NT2/D1 (cell line): ENCODE measurements at regions not wholly inside any gene's neighbourhood (a gene's known extent, or its start where the extent isn't known, plus 50 kb on each side); places are given as distances from the start of the nearest gene placed in this dataset.

Source experiments
- DNase-seq: peaks from one replicate; pipeline ENCODE4 v3.0.0-alpha.2; 2011; ENCODE audit warnings: low read depth, low spot score
- H3K27me3 ChIP-seq: 2 replicates; pipeline ENCODE4 v1.6.0; 2011; ENCODE audit warnings: mild to moderate bottlenecking; ENCODE audit not compliant: insufficient read length, insufficient read depth
- H3K36me3 ChIP-seq: 2 replicates; pipeline ENCODE4 v1.6.1; 2011; ENCODE audit warnings: mild to moderate bottlenecking, low read length, mixed read lengths; ENCODE audit not compliant: insufficient read depth, insufficient read length
- H3K4me1 ChIP-seq: 2 replicates; pipeline ENCODE4 v1.5.1; 2011; ENCODE audit not compliant: insufficient read depth, insufficient read length
- H3K4me3 ChIP-seq: 2 replicates; pipeline ENCODE4 v1.5.1; 2011; ENCODE audit warnings: low read depth; ENCODE audit not compliant: insufficient read length
- H3K9ac ChIP-seq: 2 replicates; pipeline ENCODE4 v1.6.0; 2011; ENCODE audit warnings: low read depth; ENCODE audit not compliant: insufficient read length
- H3K9me3 ChIP-seq: 2 replicates; pipeline ENCODE4 v1.5.1; 2011; ENCODE audit warnings: mild to moderate bottlenecking, low read length; ENCODE audit not compliant: insufficient read depth
- SUZ12 ChIP-seq: IDR thresholded peaks from 2 replicates; pipeline ENCODE4 v1.6.1; 2011; ENCODE audit not compliant: insufficient read length, insufficient read depth; ENCODE audit errors: extremely low read depth
- YY1 ChIP-seq: IDR thresholded peaks from 2 replicates; pipeline ENCODE4 v1.6.1; 2011; ENCODE audit not compliant: insufficient read length, insufficient read depth
- ZNF274 ChIP-seq: IDR thresholded peaks from 2 replicates; pipeline ENCODE4 v1.6.1; 2011; ENCODE audit warnings: mild to moderate bottlenecking, low read depth, low read length

DNA sequence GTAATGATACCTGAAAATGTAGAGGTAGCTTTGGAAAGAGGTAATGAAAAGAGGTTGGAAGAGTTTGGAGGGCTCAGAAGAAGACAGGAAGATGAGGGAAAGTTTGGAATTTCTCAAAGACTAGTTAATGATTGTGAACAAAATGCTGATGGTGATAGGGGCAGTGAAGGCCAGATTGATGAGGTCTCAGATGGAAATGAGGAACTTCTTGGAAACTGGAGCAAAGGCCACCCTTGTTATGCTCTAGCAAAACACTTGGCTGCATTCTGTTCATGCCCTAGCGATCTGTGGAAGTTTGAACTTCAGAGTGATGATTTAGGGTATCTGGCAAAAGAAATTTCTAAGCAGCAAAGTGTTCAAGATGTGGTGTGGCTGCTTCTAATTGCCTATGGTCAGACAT is 161.2 kb upstream of the SPEF2 start:
- DNase-seq = no peak

DNA sequence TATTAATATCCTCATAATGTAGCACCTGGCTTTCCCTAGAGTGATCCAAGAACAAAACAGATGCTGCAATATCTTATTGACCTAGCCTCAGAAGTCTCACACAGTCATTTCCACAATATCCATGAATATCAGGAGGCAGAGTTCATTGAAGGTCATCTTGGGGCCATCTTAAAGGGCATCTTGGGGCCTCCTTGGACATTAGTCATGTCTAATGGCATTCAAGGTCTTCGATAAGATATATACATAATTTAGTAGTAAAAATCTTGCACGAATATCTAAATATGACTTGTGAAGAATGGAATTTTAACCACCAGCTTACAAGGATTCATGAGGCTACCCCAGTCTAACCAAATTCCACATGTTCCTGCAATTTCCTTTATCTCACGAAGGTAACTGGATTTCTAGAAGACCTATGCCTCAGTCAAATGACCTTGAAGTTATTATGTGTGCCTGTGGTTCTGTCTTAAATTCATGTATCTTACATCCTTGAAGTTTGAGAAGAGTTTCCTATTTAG is 163.6 kb upstream of the SPEF2 start:
- Histone ChIP-seq H3K9me3 (peaks cover 9% of the 10 kb centered on the region; the same call in 1 of the 2 replicates), H3K36me3 (no peaks in the 10 kb centered on the region), H3K4me3 (no peak overlapping the region), H3K9ac (no peak overlapping the region), H3K4me1 (no peaks in the 10 kb centered on the region), H3K27me3 (no peaks in the 10 kb centered on the region)
- TF ChIP-seq SUZ12 = no peak
- TF ChIP-seq ZNF274 = no peak
- no peak for TF ChIP-seq YY1
- no peak for DNase-seq

More for the DNA sequence above, 161.2 kb upstream of the SPEF2 start:
- Histone ChIP-seq H3K36me3 (no peaks in the 10 kb centered on the region), H3K9ac (no peak overlapping the region), H3K27me3 (no peaks in the 10 kb centered on the region), H3K4me3 (no peak overlapping the region), H3K4me1 (no peaks in the 10 kb centered on the region), H3K9me3 (peaks cover 9% of the 10 kb centered on the region; the same call in 1 of the 2 replicates)
- TF ChIP-seq SUZ12 (no peak), ZNF274 (no peak), YY1 (no peak)

DNA sequence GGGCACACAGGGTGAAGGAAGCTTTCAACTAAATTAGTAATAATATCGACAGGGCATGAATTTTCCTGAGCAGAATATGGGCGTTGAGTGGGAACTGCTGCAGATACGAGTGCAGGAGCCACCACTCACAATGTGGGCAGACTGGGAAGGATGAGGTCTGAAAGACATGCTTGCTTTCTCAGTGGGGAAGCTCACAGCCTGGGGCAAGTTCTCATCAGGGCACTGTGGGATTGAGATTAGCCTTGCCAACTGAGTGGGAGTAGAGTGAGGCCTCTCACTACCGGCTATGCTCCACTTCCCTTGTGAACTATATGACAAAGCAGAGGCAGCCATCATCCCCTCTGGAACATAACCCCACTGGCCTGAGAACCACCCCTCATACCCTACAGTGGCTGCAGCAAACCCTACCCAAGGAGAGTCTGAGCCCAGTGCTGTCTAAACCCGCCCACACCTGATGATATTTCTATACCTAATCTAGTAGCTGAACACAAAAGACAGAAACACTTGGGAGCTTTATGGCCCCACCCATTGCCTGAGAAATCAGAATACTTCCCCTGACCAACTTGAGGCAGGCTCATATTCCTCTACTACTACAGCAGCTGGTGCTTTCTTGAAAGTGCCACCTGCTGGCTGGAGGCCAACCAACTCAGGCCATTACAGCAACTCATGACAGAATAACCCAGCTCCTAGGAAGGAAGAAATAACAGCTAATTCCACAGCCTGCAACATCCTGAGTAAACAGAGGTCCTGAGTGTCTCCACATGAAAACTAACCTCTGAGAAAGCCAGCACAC is 173.7 kb upstream of the SPEF2 start:
- TF ChIP-seq ZNF274 = no peak
- TF ChIP-seq SUZ12 = no peak

DNA sequence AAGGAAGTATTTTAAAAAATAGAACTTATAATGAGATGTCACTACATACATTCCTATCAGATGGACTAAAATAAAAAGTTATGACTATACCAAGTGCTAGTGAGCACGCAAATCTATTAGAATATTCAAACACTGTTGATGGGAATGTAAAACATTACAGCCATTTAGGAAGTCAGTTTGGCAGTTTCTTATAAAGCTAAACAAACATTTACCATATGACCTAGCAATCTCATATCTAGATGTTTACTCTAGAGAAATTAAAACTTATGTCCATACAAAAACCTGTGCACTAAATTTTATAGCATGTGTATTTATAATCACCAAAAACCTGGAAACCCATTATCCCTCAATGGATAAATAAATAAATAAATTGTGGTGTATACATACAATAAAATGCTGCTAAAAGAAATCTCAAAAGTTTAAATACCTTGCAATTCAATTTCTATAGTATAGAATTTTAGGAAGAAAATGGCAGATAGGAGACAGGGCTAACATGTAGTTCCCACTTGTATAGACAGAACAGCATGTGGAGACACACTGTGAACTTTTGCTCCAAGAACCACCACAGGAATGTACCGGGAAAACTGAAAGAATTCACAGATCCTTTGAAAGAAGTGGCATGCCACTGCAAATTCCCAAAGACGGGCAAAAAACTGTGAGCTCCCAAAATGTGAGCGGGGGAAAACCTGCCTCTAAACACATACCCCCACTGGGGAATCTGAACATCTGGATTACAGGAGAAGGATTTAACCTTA is 174.6 kb upstream of the SPEF2 start:
- no peaks in the 10 kb centered on the region for H3K9me3 ChIP-seq
- no peak for DNase-seq
- no peaks in the 10 kb centered on the region for H3K4me1 ChIP-seq
- H3K9ac ChIP-seq = no peak overlapping the region
- no peaks in the 10 kb centered on the region for H3K27me3 ChIP-seq
- no peak for TF ChIP-seq ZNF274
- no peak for TF ChIP-seq YY1
- no peak for TF ChIP-seq SUZ12
- H3K4me3 ChIP-seq = no peak overlapping the region
- H3K36me3 ChIP-seq = no peaks in the 10 kb centered on the region

More for the DNA sequence above, 173.7 kb upstream of the SPEF2 start:
- Histone ChIP-seq H3K9ac (no peak overlapping the region), H3K9me3 (no peaks in the 10 kb centered on the region), H3K4me1 (no peaks in the 10 kb centered on the region), H3K36me3 (no peaks in the 10 kb centered on the region), H3K4me3 (no peak overlapping the region), H3K27me3 (no peaks in the 10 kb centered on the region)
- no peak for DNase-seq

DNA sequence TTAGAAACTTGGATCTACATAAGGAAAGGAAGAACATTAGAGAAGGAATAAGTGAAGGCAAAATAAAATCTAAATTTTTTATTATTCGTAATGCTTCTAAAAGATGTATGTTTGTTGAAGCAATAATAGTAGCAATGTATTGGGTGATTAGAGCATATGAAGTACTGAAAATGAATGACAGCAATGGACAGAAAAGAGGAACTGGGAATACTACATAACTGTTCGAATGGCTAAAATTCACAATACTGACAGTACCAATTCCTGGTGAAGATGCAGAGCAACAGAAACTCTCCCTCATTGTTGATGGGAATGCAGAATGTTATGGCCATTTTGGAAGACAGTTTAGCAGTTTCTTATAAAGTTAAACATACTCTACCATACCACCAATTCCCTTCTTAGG is 177.3 kb upstream of the SPEF2 start:
- H3K27me3 ChIP-seq = no peaks in the 10 kb centered on the region
- no peaks in the 10 kb centered on the region for H3K9me3 ChIP-seq
- no peak for DNase-seq
- TF ChIP-seq ZNF274 (no peak), YY1 (no peak), SUZ12 (no peak)
- H3K4me1 ChIP-seq = no peaks in the 10 kb centered on the region
- no peaks in the 10 kb centered on the region for H3K36me3 ChIP-seq
- no peak overlapping the region for H3K9ac ChIP-seq
- H3K4me3 ChIP-seq = no peak overlapping the region

DNA sequence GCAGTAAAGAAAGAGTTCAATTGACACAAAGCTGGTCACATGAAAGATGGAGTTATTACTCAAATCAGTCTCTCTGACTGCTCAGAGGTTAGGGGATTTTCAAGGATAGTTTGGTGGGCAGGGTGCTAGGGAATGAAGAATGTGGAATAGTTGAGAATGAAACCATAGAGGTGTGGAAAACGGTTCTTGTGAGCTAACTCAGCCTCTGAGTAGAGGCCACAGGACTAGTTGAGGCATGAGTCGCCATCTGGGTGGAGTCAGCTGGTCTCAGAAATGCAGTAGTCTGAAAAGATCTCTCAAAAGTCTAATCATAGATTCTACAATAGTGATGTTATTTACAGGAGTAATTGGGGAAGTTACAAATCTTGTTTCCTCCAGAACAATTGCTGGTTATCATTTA is 178.9 kb upstream of the SPEF2 start:
- no peak overlapping the region for H3K9ac ChIP-seq
- no peak overlapping the region for H3K4me3 ChIP-seq
- H3K9me3 ChIP-seq = no peaks in the 10 kb centered on the region
- no peaks in the 10 kb centered on the region for H3K4me1 ChIP-seq
- H3K36me3 ChIP-seq = no peaks in the 10 kb centered on the region
- H3K27me3 ChIP-seq = no peaks in the 10 kb centered on the region
- DNase-seq = no peak
- TF ChIP-seq YY1 (no peak), SUZ12 (no peak), ZNF274 (no peak)

DNA sequence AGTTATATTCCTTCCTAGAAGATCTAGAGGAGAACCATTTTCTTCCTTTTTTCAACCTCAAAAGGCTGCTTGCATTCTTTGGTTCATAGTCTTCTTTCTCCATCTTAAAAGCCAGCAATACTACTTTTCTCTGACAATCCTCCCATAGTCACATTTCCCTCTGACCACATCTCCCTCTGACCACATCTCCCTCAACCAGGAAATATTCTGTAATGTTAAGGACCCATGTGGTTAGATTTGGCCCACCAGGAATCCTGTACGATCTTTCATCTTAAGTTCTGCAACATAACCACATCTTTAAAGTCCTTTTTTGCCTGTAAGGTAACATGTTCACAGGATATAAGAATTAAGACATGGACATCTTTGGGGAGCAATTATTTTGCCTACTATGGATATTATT is 179.4 kb upstream of the SPEF2 start:
- DNase-seq = no peak
- Histone ChIP-seq H3K9me3 (no peaks in the 10 kb centered on the region), H3K9ac (no peak overlapping the region), H3K27me3 (no peaks in the 10 kb centered on the region), H3K4me1 (no peaks in the 10 kb centered on the region), H3K4me3 (no peak overlapping the region), H3K36me3 (no peaks in the 10 kb centered on the region)
- no peak for TF ChIP-seq SUZ12
- TF ChIP-seq YY1 = no peak
- TF ChIP-seq ZNF274 = no peak
